ENCODE measurements at regions not wholly inside any gene's neighbourhood (a gene's known extent, or its start where the extent isn't known, plus 50 kb on each side); places are given as distances from the start of the nearest gene placed in this dataset.

DNA sequence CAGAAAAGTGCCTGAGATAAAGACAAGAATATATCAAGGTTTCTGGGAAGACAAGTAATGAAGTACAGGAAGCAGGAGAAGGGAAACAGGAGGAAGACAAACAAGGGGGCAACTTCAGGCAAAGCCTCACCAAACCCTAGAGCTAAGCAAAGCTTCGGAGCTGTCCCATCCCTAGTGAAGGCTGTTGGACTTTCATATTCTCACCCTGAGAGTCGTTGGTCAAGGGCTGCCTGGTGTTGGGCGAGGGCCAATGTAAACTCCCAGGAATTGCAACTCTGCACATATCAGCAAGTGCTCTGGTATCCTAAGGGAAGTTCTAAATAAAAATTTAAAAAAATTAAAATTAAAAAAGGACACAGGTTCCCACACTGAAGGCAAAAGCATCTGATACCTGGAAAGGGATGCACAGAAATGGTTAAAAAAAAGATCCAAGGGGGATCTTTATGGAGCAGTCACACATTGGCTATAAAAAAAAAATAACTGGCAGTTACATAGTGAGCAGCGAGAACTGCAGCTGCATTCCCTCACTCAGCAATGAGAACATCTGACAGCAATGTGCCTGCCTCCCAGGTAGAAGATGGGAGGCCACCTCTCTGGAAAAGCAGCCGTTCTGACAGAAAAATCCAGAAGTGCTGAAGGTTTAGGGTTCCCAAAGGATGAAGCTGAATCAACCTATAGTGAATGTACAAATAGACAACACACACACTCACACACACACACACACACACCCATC lies 304.7 kb downstream of the WDR11 start:
- Histone ChIP-seq H3K9me2 (replicated peaks; ENCODE audit: insufficient read depth) (no peaks in the 10 kb centered on the region), H2AFZ (no peak overlapping the region), H3K4me1 (ENCODE audit: insufficient read depth) (peaks cover 11% of the 10 kb centered on the region), H4K20me1 (ENCODE audit: insufficient read depth, poor library complexity, severe bottlenecking) (no peaks in the 10 kb centered on the region), H3K9me3 (ENCODE audit: low read depth) (no peaks in the 10 kb centered on the region), H3K36me3 (replicated peaks; ENCODE audit: insufficient read depth, low read depth) (no peaks in the 10 kb centered on the region), H3K79me2 (no peaks in the 10 kb centered on the region), H3K4me3 (no peak overlapping the region), H3K4me2 (peak overlapping the region; percentile 41), H3K27me3 (no peaks in the 10 kb centered on the region), H3K27ac (peak overlapping the region; percentile 37)
- WGBS (ENCODE audit: low lambda C conversion rate, missing lambda C conversion rate), result 42% methylated on average over 5 of the region's 5 CpGs
- TF ChIP-seq EZH2 (IDR thresholded peaks at IDR 0.05; ENCODE audit: borderline replicate concordance) (no peak), EZH2phosphoT487 (IDR thresholded peaks at IDR 0.05; ENCODE audit: low read depth, severe bottlenecking, unreplicated experiment) (no peak)
- TF ChIP-seq, protein P1, sequence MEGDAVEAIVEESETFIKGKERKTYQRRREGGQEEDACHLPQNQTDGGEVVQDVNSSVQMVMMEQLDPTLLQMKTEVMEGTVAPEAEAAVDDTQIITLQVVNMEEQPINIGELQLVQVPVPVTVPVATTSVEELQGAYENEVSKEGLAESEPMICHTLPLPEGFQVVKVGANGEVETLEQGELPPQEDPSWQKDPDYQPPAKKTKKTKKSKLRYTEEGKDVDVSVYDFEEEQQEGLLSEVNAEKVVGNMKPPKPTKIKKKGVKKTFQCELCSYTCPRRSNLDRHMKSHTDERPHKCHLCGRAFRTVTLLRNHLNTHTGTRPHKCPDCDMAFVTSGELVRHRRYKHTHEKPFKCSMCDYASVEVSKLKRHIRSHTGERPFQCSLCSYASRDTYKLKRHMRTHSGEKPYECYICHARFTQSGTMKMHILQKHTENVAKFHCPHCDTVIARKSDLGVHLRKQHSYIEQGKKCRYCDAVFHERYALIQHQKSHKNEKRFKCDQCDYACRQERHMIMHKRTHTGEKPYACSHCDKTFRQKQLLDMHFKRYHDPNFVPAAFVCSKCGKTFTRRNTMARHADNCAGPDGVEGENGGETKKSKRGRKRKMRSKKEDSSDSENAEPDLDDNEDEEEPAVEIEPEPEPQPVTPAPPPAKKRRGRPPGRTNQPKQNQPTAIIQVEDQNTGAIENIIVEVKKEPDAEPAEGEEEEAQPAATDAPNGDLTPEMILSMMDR (IDR thresholded peaks at IDR 0.05; ENCODE audit: poor library complexity), result no peak
- peak; percentile 40 for DNase-seq (ENCODE audit: low spot score)

DNA sequence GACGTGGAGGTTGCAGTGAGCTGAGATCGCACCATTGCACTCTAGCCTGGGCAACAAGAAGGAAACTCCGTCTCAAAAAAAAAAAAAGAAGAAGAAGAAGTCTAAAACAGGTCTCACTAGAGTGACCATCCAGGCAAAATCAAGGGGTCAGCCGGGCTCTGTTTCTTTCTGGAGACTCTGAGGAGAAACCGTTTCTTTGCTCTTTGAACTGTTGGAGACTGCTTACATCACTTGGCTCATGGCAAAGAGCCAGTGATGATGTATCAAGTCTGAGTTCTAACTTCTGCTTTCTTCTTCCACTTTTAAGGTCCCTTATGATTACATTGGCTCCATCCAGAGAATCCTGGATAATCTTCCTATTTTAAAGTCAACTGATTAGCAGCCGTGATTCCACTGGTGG lies 306.8 kb downstream of the WDR11 start:
- Histone ChIP-seq H2AFZ (no peak overlapping the region), H3K27ac (peak overlapping the region; percentile 63)
- DNase-seq (ENCODE audit: low spot score), result peak; percentile 49

DNA sequence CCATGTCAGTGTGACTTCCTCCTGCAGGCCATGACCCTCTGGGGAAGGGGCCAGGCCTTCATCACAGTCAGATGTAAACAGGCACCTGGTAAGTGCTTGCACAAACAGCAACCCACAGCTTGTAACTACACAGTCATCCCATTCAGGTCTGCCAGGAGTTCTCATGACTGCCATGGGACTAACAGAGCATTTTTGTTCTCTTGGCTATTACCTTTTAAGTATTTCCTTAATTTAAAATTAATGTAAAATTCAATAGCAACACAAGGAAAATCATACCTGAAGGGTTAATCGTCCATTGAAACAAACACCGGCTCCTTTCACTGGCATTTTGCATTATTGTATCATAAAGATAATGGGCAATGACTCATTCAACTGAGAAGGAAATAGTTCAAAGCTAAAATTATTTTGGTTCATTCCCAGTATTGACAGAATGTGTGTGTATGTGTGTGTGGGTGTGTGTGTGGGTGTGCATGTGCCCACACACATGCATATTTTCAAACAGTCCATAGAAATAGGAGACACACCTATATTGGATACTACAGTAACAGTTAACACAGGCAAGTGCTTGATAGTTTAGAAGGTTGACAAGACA lies 307.9 kb downstream of the WDR11 start:
- DNase-seq (ENCODE audit: low spot score), result peak; percentile 35
- H2AFZ ChIP-seq, result no peak overlapping the region
- H4K20me1 ChIP-seq (ENCODE audit: insufficient read depth, poor library complexity, severe bottlenecking), result no peaks in the 10 kb centered on the region
- H3K27me3 ChIP-seq, result no peaks in the 10 kb centered on the region
- H3K9me3 ChIP-seq (ENCODE audit: low read depth), result no peaks in the 10 kb centered on the region
- no peaks in the 10 kb centered on the region for H3K36me3 ChIP-seq (replicated peaks; ENCODE audit: insufficient read depth, low read depth)
- no peak overlapping the region for H3K4me2 ChIP-seq
- no peaks in the 10 kb centered on the region for H3K79me2 ChIP-seq
- H3K4me3 ChIP-seq, result no peak overlapping the region
- H3K9me2 ChIP-seq (replicated peaks; ENCODE audit: insufficient read depth), result no peaks in the 10 kb centered on the region
- TF ChIP-seq, protein P1 (IDR thresholded peaks at IDR 0.05; ENCODE audit: poor library complexity), result no peak
- TF ChIP-seq EZH2phosphoT487 (IDR thresholded peaks at IDR 0.05; ENCODE audit: low read depth, severe bottlenecking, unreplicated experiment) (no peak), EZH2 (IDR thresholded peaks at IDR 0.05; ENCODE audit: borderline replicate concordance) (no peak)
- WGBS (ENCODE audit: low lambda C conversion rate, missing lambda C conversion rate), result 29% methylated on average over 2 of the region's 2 CpGs
- H3K27ac ChIP-seq, result peak overlapping the region; percentile 63
- peaks cover 11% of the 10 kb centered on the region for H3K4me1 ChIP-seq (ENCODE audit: insufficient read depth)

More for the DNA sequence above, 306.8 kb downstream of the WDR11 start:
- Histone ChIP-seq H3K9me2 (replicated peaks; ENCODE audit: insufficient read depth) (no peaks in the 10 kb centered on the region), H3K4me1 (ENCODE audit: insufficient read depth) (peaks cover 11% of the 10 kb centered on the region), H3K79me2 (no peaks in the 10 kb centered on the region), H3K27me3 (no peaks in the 10 kb centered on the region), H3K9me3 (ENCODE audit: low read depth) (no peaks in the 10 kb centered on the region), H3K4me2 (no peak overlapping the region), H3K36me3 (replicated peaks; ENCODE audit: insufficient read depth, low read depth) (no peaks in the 10 kb centered on the region), H4K20me1 (ENCODE audit: insufficient read depth, poor library complexity, severe bottlenecking) (no peaks in the 10 kb centered on the region), H3K4me3 (no peak overlapping the region)
- WGBS (ENCODE audit: low lambda C conversion rate, missing lambda C conversion rate), result 85% methylated on average over 4 of the region's 6 CpGs
- TF ChIP-seq EZH2 (IDR thresholded peaks at IDR 0.05; ENCODE audit: borderline replicate concordance), result no peak
- no peak for TF ChIP-seq EZH2phosphoT487 (IDR thresholded peaks at IDR 0.05; ENCODE audit: low read depth, severe bottlenecking, unreplicated experiment)
- TF ChIP-seq, protein P1 (IDR thresholded peaks at IDR 0.05; ENCODE audit: poor library complexity), result no peak
